ENCODE measurements at regions not wholly inside any gene's neighbourhood (a gene's known extent, or its start where the extent isn't known, plus 50 kb on each side); places are given as distances from the start of the nearest gene placed in this dataset.

DNA sequence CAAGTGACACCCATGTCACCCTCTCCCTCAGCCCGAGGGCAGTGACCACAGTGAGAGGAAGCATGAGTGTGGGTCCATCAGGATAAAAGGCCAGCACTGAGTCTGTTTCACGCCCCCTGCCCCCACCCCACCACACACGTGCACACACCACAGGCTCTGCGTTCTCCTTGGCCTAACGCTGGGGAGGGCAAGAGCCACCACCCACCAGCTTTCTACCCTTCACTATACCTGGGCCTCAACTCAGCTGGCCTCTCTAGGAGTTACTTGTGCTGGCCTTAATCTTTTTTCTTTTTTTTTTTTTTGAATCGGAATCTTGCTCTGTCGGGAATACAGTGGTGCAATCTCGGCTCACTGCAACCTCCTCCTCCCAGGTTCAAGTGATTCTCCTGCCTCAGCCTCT lies 140.5 kb downstream of the ZFP36L2 start:
- no peak for TF ChIP-seq SIN3A (IDR thresholded peaks at IDR 0.05; ENCODE audit: borderline replicate concordance, insufficient read depth, low read depth, low read length)
- TF ChIP-seq TCF7L2 (IDR thresholded peaks at IDR 0.05; ENCODE audit: low read depth, low read length) = no peak
- TF ChIP-seq, protein P1, sequence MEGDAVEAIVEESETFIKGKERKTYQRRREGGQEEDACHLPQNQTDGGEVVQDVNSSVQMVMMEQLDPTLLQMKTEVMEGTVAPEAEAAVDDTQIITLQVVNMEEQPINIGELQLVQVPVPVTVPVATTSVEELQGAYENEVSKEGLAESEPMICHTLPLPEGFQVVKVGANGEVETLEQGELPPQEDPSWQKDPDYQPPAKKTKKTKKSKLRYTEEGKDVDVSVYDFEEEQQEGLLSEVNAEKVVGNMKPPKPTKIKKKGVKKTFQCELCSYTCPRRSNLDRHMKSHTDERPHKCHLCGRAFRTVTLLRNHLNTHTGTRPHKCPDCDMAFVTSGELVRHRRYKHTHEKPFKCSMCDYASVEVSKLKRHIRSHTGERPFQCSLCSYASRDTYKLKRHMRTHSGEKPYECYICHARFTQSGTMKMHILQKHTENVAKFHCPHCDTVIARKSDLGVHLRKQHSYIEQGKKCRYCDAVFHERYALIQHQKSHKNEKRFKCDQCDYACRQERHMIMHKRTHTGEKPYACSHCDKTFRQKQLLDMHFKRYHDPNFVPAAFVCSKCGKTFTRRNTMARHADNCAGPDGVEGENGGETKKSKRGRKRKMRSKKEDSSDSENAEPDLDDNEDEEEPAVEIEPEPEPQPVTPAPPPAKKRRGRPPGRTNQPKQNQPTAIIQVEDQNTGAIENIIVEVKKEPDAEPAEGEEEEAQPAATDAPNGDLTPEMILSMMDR (IDR thresholded peaks at IDR 0.05) = no peak
- no peak for TF ChIP-seq POLR2AphosphoS5 (IDR thresholded peaks at IDR 0.05; ENCODE audit: low read depth, low read length)
- TF ChIP-seq, protein P2, sequence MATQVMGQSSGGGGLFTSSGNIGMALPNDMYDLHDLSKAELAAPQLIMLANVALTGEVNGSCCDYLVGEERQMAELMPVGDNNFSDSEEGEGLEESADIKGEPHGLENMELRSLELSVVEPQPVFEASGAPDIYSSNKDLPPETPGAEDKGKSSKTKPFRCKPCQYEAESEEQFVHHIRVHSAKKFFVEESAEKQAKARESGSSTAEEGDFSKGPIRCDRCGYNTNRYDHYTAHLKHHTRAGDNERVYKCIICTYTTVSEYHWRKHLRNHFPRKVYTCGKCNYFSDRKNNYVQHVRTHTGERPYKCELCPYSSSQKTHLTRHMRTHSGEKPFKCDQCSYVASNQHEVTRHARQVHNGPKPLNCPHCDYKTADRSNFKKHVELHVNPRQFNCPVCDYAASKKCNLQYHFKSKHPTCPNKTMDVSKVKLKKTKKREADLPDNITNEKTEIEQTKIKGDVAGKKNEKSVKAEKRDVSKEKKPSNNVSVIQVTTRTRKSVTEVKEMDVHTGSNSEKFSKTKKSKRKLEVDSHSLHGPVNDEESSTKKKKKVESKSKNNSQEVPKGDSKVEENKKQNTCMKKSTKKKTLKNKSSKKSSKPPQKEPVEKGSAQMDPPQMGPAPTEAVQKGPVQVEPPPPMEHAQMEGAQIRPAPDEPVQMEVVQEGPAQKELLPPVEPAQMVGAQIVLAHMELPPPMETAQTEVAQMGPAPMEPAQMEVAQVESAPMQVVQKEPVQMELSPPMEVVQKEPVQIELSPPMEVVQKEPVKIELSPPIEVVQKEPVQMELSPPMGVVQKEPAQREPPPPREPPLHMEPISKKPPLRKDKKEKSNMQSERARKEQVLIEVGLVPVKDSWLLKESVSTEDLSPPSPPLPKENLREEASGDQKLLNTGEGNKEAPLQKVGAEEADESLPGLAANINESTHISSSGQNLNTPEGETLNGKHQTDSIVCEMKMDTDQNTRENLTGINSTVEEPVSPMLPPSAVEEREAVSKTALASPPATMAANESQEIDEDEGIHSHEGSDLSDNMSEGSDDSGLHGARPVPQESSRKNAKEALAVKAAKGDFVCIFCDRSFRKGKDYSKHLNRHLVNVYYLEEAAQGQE (IDR thresholded peaks at IDR 0.05; ENCODE audit: insufficient read depth in 1 of 2, low read depth in 2 of 2, low read length in 1 of 2) = no peak
- peaks cover 42% of the 10 kb centered on the region for H3K4me1 ChIP-seq (ENCODE audit: control insufficient read depth, insufficient read depth, low read length)
- CTCF ChIA-PET = no interaction called here
- H3K9me3 ChIP-seq (ENCODE audit: control insufficient read depth, insufficient read depth, low read depth, low read length) = peaks cover 3% of the 10 kb centered on the region; the same call in 1 of the 2 replicates
- H3K36me3 ChIP-seq (ENCODE audit: control insufficient read depth, insufficient read depth, low read length) = no peaks in the 10 kb centered on the region
- no TSS peak for BruUV-seq (replicated peaks)
- in situ Hi-C loops (cut with HindIII; ENCODE audit: low pct_unique_long_range_greater_than_20kb, low sequenced_read_pairs) = no loop called here
- POLR2A ChIA-PET = no interaction called here
- H3K27ac ChIP-seq (ENCODE audit: low read length) = peak overlapping the region; percentile 40; the same call in 1 of the 2 replicates
- ATAC-seq (no peak), DNase-seq (ENCODE audit: low read depth, low spot score) (no peak)
- intact Hi-C loops (cut with micrococcal nuclease; ENCODE audit: unreplicated experiment) = no loop called here
- H3K27me3 ChIP-seq (ENCODE audit: control insufficient read depth, insufficient read depth, low read length) = no peaks in the 10 kb centered on the region
- H3K4me3 ChIP-seq (ENCODE audit: low read depth in 2 of 2, low read length in 2 of 2) = no peak overlapping the region

DNA sequence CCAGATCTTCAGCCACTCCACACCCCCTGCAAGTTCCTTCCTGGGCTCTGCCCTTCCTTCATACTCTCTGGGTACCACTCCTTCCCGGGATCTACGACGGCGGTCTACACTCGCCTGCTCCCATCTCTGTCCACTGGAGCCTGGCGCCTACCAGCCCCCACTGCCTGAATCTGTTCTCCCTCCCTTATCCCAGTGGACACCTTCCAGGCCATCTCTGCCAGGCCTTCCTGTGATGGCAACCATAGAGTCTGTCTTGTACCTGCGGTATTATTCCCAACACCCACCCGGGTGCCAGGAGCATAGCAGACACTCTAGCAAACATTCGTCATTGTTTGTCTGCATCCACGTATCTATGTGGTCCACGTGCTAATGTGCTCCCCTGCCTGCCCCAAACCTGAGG lies 140.9 kb downstream of the ZFP36L2 start:
- Histone ChIP-seq H3K27ac (ENCODE audit: low read length) (peak overlapping the region; percentile 67; the same call in 1 of the 2 replicates), H3K27me3 (ENCODE audit: control insufficient read depth, insufficient read depth, low read length) (no peaks in the 10 kb centered on the region), H3K36me3 (ENCODE audit: control insufficient read depth, insufficient read depth, low read length) (no peaks in the 10 kb centered on the region), H3K4me1 (ENCODE audit: control insufficient read depth, insufficient read depth, low read length) (peaks cover 42% of the 10 kb centered on the region), H3K9me3 (ENCODE audit: control insufficient read depth, insufficient read depth, low read depth, low read length) (no peaks in the 10 kb centered on the region), H3K4me3 (ENCODE audit: low read depth in 2 of 2, low read length in 2 of 2) (no peak overlapping the region)
- BruUV-seq (replicated peaks) = no TSS peak
- ChIA-PET POLR2A (no interaction called here), CTCF (no interaction called here)
- ATAC-seq = no peak
- TF ChIP-seq TCF7L2 (IDR thresholded peaks at IDR 0.05; ENCODE audit: low read depth, low read length) (no peak), SIN3A (IDR thresholded peaks at IDR 0.05; ENCODE audit: borderline replicate concordance, insufficient read depth, low read depth, low read length) (no peak), POLR2AphosphoS5 (IDR thresholded peaks at IDR 0.05; ENCODE audit: low read depth, low read length) (no peak)
- TF ChIP-seq, protein P2 (IDR thresholded peaks at IDR 0.05; ENCODE audit: insufficient read depth in 1 of 2, low read depth in 2 of 2, low read length in 1 of 2) = no peak
- TF ChIP-seq, protein P1 (IDR thresholded peaks at IDR 0.05) = no peak
- no peak for DNase-seq (ENCODE audit: low read depth, low spot score)
- intact Hi-C loops (cut with micrococcal nuclease; ENCODE audit: unreplicated experiment) = no loop called here
- in situ Hi-C loops (cut with HindIII; ENCODE audit: low pct_unique_long_range_greater_than_20kb, low sequenced_read_pairs) = no loop called here

Data from Panc1 (cell line).